ENCODE measurements at regions not wholly inside any gene's neighbourhood (a gene's known extent, or its start where the extent isn't known, plus 50 kb on each side); places are given as distances from the start of the nearest gene placed in this dataset.

DNA sequence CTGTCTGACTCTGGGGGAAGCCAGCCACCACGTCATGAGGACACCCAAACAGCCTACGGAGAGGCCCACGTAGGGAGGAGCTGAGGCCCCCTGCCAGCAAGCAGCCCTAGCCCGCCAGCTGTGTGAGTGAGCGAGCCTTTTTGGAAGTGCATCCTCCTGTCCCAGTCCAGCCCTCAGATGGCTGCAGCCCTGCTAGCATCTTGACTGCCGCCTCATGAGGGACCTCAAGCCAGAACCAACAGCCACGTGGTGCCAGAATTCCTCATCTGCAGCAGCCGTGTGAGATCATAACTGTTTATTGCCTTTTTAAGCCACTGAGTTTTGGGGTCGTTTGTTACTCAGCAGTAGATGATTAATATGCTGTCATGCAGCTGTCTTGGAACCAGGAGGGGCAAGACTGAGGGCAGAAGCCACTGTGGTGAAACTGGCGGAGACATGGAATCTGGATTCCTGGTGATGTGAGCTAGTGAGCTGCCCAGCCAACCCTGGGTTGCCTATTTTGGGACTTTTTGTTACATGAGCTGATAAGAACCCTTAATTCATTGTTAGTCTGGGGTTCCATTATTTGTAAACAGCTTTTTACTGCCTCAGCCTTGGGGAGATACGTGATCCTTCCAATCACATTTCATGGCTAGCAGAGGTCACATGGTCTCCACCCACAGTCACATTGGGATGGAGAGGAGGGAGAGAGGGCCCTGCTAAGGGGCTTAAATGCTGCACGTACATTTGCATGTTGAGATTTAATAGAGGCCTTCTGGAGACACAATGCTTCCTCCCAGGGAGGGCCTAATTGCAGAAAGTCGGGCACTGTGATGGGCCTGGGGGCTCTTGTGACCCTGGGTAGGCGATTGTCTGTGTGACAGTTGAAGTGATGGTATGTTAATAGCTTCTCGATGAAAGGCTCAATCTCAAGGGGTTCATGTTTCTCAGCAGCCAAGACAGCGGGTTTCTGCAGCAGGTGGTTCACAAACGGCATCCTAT is 73.8 kb downstream of the RPLP1 start:
- peaks cover 85% of the 10 kb centered on the region for H3K27me3 ChIP-seq (ENCODE audit: control insufficient read depth, insufficient read depth, low read length, poor library complexity, severe bottlenecking)
- no peak overlapping the region for H3K4me3 ChIP-seq (ENCODE audit: low read length)
- no peak for TF ChIP-seq CTCF (conservative IDR thresholded peaks at IDR 0.05)
- peaks cover 17% of the 10 kb centered on the region for H3K4me1 Mint-ChIP-seq
- peaks cover under 1% of the 10 kb centered on the region for H3K4me1 ChIP-seq (ENCODE audit: control insufficient read depth, insufficient read depth, low read length)
- H3K4me3 Mint-ChIP-seq: no peak overlapping the region
- WGBS, 2 experiments (ENCODE audit: insufficient coverage in 1 of 2, insufficient read length in 1 of 2): 72 to 76% methylated on average over 11 to 17 of the region's 17 CpGs
- H3K9me3 Mint-ChIP-seq: peaks cover 8% of the 10 kb centered on the region
- H3K27me3 Mint-ChIP-seq (ENCODE audit: insufficient read depth): peaks cover 91% of the 10 kb centered on the region
- H3K36me3 Mint-ChIP-seq (ENCODE audit: low read depth): no peaks in the 10 kb centered on the region
- DNase-seq: peak; percentile 36
- no peak overlapping the region for H3K9ac ChIP-seq (ENCODE audit: extremely low read depth, low read length, poor library complexity, severe bottlenecking)
- no peaks in the 10 kb centered on the region for H3K36me3 ChIP-seq (ENCODE audit: control insufficient read depth, insufficient read depth, low read length)
- H3K27ac Mint-ChIP-seq: no peak overlapping the region
- no peaks in the 10 kb centered on the region for H3K9me3 ChIP-seq (ENCODE audit: control insufficient read depth, low read length)
- peak overlapping the region; percentile 54 for H3K27ac ChIP-seq (ENCODE audit: low read depth, low read length)

GRCh38 chr15:69529141-69529540 is 76.5 kb downstream of the RPLP1 start:
- peaks cover 95% of the 10 kb centered on the region for H3K27me3 ChIP-seq (ENCODE audit: control insufficient read depth, insufficient read depth, low read length, poor library complexity, severe bottlenecking)
- Mint-ChIP-seq H3K4me1 (peaks cover 20% of the 10 kb centered on the region), H3K9me3 (peaks cover 8% of the 10 kb centered on the region), H3K36me3 (ENCODE audit: low read depth) (no peaks in the 10 kb centered on the region), H3K4me3 (no peak overlapping the region), H3K27ac (no peak overlapping the region), H3K27me3 (ENCODE audit: insufficient read depth) (peaks cover 92% of the 10 kb centered on the region)
- no peak overlapping the region for H3K9ac ChIP-seq (ENCODE audit: extremely low read depth, low read length, poor library complexity, severe bottlenecking)
- DNase-seq: peak; percentile 39
- no peaks in the 10 kb centered on the region for H3K36me3 ChIP-seq (ENCODE audit: control insufficient read depth, insufficient read depth, low read length)
- no peak for TF ChIP-seq CTCF (conservative IDR thresholded peaks at IDR 0.05)
- no peak overlapping the region for H3K4me3 ChIP-seq (ENCODE audit: low read length)
- 90% methylated on average over 4 to 5 of the region's 5 CpGs for WGBS, 2 experiments (ENCODE audit: insufficient coverage in 1 of 2, insufficient read length in 1 of 2)
- peaks cover 5% of the 10 kb centered on the region for H3K4me1 ChIP-seq (ENCODE audit: control insufficient read depth, insufficient read depth, low read length)
- H3K9me3 ChIP-seq (ENCODE audit: control insufficient read depth, low read length): no peaks in the 10 kb centered on the region
- no peak overlapping the region for H3K27ac ChIP-seq (ENCODE audit: low read depth, low read length)

DNA sequence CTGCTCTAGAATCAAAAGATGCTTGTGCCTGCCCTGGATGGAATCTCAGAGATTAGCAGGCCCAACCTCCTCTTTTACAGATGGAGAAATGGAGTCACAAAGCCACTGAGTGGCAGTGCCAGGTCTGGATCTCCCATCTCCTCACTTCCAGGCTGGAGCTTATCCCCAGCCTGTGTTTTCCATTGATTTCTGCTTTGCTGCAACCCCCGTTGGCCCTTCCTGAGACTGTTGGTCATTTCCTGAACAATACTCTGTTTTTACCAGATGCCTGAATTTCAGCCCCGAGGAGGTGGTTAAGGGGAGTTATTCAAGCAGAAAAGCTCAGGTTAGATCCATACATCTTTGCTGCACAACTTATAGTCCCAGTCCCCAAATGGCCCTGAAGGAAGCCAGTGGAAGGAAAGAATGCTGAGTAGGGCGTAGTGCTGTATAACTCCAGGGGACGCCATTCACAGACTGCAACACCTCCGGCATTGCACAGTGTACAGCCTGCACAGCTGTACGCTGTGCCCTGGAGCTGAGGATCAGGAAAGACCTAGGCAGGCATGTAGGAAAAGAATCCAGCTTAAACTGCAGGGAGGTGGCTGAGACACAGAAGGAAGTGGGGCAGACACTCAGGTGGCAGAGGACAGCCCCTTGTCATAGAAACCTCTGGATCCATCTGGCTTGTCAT is 77.5 kb downstream of the RPLP1 start:
- Histone ChIP-seq H3K9me3 (ENCODE audit: control insufficient read depth, low read length) (no peaks in the 10 kb centered on the region), H3K27me3 (ENCODE audit: control insufficient read depth, insufficient read depth, low read length, poor library complexity, severe bottlenecking) (peaks cover 91% of the 10 kb centered on the region), H3K27ac (ENCODE audit: low read depth, low read length) (no peak overlapping the region), H3K4me3 (ENCODE audit: low read length) (no peak overlapping the region), H3K36me3 (ENCODE audit: control insufficient read depth, insufficient read depth, low read length) (no peaks in the 10 kb centered on the region), H3K4me1 (ENCODE audit: control insufficient read depth, insufficient read depth, low read length) (peaks cover 5% of the 10 kb centered on the region), H3K9ac (ENCODE audit: extremely low read depth, low read length, poor library complexity, severe bottlenecking) (no peak overlapping the region)
- peak; percentile 33 for DNase-seq
- TF ChIP-seq CTCF (conservative IDR thresholded peaks at IDR 0.05): no peak
- H3K4me1 Mint-ChIP-seq: peaks cover 12% of the 10 kb centered on the region
- 72 to 79% methylated on average over 4 to 6 of the region's 6 CpGs for WGBS, 2 experiments (ENCODE audit: insufficient coverage in 1 of 2, insufficient read length in 1 of 2)
- no peaks in the 10 kb centered on the region for H3K36me3 Mint-ChIP-seq (ENCODE audit: low read depth)
- peaks cover 84% of the 10 kb centered on the region for H3K27me3 Mint-ChIP-seq (ENCODE audit: insufficient read depth)
- H3K27ac Mint-ChIP-seq: no peak overlapping the region
- no peak overlapping the region for H3K4me3 Mint-ChIP-seq
- H3K9me3 Mint-ChIP-seq: peaks cover 8% of the 10 kb centered on the region

Measured in endodermal cell (in vitro differentiated cells).